GM12874 (cell line): ENCODE measurements at regions not wholly inside any gene's neighbourhood (a gene's known extent, or its start where the extent isn't known, plus 50 kb on each side); places are given as distances from the start of the nearest gene placed in this dataset.

Experiments used
- CTCF ChIP-seq: IDR thresholded peaks from 2 replicates; pipeline ENCODE4 v1.5.1; 2011; ENCODE audit warnings: low read depth, mild to moderate bottlenecking, control low read depth, low read length, moderate library complexity; ENCODE audit not compliant: insufficient read depth

GRCh38 chr6:76275746-76276145 is 203.3 kb upstream of the IMPG1 start:
- peak; percentile 28; the same call in 1 of the 2 replicates for TF ChIP-seq CTCF

GRCh38 chr6:76264468-76264867 is 192.0 kb upstream of the IMPG1 start:
- no peak for TF ChIP-seq CTCF

GRCh38 chr6:76262240-76262639 is 189.8 kb upstream of the IMPG1 start:
- TF ChIP-seq CTCF: no peak

GRCh38 chr6:76250666-76251065 is 178.2 kb upstream of the IMPG1 start:
- no peak for TF ChIP-seq CTCF

GRCh38 chr6:76247527-76247926 is 175.1 kb upstream of the IMPG1 start:
- no peak for TF ChIP-seq CTCF

- no peak for TF ChIP-seq CTCF
Measured at GRCh38 chr6:76240092-76240491, 167.6 kb upstream of the IMPG1 start.

- no peak for TF ChIP-seq CTCF
Measured at GRCh38 chr6:76230711-76231110, 158.2 kb upstream of the IMPG1 start.

GRCh38 chr6:76222189-76222588 is 149.7 kb upstream of the IMPG1 start:
- no peak for TF ChIP-seq CTCF
